Activated CD4-positive, alpha-beta T cell treated with anti-CD3 and anti-CD28 coated beads, Interleukin-2, Interleukin-6, amounts not matched to agents 100 ng/mL and 50 ng/mL, durations not matched to agents 16 hours and 8 hours (primary cell): ENCODE measurements at regions not wholly inside any gene's neighbourhood (a gene's known extent, or its start where the extent isn't known, plus 50 kb on each side); places are given as distances from the start of the nearest gene placed in this dataset.
A peak's percentile ranks its signal among the peaks of the same experiment; 100 is the strongest.
"Not testable (repeated sequence)": the region's sequence is repeated elsewhere in the genome, so short reads cannot be mapped to it uniquely, and the experiment has no call there.

Source experiments
- DNase-seq: peaks from one replicate; pipeline ENCODE4 v3.0.0-alpha.2; 2020

DNA sequence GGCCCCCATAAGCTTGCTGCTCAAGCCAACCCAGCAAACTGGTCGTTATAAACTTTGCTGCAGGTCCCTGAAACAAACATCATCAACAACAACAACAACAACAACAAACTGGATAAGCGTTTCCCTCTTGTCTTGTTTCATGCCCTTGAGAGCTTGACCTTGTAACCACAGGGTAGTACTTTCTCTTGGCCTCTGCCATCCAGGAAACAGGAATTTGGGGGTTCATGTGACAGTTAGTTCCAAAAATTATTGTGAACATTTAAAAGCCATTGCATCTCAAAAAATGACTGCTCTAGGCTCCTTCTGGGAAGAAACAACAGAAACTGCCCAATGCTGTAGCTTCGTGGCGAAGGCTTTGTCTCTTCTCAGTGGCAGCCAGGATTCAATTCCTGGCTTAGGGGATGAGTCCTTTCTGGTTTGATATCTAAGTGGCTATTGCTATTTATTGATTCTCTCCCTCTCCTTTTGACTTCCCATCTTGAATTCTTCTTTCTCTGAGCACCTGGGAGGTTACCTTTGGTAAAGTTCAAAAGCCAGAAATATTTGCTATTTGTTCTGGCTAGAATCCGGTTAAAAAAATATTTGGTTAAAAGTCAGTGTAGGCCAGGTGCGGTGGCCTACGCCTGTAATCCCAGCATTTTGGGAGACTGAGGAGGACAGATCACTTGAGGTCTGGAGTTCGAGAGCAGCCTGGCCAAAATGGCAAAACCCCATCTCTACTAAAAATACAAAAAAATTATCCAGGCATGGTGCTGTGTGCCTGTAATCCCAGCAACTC lies 52.0 kb upstream of the CPM start:
- DNase-seq, result no peak

DNA sequence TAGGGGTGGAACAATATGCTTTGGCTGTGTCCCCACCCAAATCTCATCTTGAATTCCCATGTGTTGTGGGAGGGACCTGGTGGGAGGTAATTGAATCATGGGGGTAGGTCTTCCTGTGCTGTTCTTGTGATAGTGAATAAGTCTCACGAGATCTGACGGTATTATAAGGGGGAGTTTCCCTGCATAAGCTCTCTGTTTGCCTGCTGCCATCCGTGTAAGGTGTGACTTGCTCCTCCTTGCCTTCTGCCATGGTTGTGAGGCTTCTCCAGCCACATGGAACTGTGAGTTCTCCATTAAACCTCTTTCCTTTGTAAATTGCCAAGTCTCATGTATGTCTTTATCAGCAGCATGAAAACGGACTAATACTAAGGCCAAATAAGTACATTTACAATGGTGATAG lies 64.6 kb upstream of the CPM start:
- DNase-seq, result not testable (repeated sequence)

DNA sequence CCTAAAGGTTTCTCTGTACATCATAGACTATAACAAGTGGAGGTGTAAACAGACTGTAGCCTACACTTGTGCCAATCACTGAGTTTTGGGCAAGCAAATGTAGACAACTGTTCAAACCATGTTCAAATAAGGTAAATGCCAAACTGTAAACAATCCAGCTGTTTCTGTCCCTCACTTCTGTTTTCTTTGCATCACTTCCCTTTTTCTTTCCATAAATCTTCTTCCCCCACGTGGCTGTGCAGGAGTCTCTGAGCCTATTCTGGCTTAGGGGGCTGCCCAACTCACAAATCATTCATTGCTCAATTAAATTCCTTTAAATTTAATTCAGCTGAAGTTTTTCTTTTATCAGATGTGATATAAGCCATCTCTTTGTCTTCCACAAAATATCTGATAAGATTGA lies 65.1 kb upstream of the CPM start:
- DNase-seq, result no peak

DNA sequence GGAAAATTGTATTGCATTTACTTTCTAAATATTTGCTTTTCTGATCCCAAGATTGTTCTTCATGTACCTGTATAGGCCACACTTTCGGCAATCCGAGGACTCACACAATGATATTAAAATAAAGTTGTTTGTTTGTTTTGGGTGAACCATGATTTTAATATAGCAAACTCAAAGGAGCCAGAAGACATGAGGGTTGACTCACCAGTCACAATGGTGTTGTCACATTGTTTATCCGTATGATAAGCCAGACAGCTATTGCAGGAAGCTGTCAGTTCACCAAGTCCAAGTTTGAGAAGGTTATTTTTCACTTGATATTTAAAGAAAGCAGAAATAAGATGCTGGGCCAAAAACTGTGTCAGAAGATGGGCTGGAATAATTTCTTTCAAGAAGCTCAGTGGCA lies 67.1 kb upstream of the CPM start:
- DNase-seq, result no peak

DNA sequence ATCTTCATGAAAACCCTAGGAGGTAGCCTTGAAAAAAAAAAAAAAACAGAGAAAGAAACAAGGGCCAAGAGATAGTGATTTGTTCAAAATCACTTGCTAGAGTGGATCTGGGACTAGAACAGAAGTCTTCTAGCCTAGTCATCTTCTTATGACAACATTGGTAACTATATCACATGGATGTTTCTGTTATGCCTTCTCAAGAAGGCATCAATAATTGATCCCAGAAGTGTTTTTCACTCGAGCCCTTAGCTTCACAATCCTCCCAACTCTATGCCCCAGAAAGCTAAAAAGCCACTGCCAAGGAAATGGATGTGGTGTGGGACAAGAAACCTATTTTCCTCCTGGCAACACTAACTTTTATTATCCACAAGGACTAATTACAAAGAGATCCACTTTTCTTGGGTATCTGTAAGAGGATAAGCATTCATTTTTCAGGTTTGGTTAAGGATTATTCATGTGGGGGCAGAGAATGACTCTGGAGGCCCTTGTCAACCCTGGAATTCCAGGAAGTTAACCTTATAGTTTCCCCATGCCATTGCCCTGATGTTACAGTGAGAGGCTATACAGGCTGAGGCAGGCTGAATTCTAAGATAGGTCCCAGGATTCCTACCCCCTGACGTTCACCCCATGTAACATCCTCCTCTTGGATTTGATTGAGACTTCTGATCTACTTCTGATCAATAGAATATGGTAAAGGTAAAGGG lies 67.7 kb upstream of the CPM start:
- no peak for DNase-seq

DNA sequence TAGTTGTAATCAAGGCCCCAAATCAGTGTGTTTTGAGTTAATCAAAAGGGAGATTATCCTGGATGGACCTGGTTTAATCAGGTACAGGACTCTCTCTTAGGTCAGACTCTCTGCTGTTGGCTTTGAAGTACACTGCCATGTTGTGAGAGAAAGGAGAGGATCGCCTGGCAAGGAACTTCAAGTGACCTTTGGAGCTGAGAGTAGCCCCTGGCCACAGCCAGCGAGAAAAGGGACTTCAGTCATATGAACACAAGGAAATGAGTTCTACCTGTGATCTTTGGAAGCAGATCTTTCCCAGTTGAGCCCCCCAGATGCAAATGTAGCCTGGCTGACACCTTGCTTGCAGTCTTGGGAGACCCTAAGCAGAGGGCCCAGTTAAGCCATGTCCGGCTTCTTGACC lies 68.3 kb upstream of the CPM start:
- DNase-seq, result no peak

DNA sequence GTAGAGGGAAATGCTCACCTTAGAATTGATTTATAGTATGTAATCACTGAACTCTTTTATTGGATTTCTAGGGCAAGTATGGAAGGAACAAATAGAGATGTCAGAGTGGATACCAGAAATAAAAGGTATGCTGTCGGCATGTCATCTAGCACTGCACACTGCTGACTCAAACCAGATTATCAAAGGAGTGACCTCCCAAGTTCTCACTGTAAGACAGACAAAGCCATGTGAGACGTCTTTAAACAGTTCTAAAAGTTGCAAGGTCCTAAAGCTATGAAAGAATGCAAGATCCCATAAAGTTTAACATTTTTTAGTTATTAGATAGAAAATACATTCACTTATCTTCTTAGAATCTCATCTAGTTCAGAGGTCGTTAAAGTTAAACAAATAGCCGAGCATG lies 70.0 kb upstream of the CPM start:
- DNase-seq, result no peak

DNA sequence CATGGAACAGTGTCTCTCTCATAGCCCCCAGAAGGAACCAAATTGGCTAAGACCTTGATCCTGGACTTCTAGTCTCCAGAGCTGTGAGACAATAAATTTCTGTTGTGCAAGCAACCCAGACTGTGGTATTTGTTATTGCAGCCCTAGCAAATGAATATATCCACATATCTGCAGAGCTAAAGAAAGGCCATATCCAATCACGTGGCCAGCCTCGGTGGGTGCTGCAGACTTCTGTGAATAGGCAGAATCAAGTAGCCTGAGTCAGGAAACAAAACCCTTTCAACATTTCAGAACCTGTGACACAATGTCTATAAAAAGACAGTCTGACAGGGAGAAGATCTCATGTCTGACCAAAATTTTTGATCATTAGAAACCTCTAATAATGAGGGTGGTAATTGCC lies 71.0 kb upstream of the CPM start:
- no peak for DNase-seq

DNA sequence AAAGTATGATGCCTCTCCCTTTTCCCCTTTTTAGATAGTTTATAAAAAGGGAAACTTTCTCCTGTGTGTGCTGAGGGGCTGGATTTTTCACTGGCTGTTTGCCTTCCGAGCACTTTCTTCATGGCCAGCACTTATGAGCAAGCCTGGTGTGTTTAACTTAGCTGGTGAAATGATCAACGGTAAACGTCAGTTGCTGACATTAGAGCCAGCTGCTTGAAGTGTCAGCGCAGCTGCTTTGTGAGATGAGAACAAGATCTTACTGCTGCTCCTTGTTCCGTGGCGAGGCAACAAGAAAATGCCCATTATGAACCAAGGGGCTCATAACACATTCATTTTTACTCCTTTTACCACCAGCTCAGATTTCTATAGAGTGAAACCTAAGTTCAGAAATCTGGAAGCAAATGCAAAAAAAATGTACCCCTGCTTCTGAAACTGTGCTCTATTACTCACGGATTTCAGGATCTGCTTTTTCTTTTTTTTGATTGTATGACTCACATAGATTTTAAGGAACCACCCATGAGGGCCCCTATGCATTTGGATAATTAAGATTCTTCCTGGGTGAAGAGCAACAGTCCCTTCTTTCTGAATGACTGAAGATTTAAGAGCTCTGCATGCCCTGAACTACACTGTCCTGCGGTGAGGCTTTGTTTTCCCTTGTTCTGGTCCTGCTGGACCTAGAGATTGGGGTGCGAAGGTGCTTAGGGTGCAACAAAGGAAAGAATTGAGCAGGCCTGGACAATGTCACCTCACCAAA lies 74.3 kb upstream of the CPM start:
- peak; percentile 6 for DNase-seq

DNA sequence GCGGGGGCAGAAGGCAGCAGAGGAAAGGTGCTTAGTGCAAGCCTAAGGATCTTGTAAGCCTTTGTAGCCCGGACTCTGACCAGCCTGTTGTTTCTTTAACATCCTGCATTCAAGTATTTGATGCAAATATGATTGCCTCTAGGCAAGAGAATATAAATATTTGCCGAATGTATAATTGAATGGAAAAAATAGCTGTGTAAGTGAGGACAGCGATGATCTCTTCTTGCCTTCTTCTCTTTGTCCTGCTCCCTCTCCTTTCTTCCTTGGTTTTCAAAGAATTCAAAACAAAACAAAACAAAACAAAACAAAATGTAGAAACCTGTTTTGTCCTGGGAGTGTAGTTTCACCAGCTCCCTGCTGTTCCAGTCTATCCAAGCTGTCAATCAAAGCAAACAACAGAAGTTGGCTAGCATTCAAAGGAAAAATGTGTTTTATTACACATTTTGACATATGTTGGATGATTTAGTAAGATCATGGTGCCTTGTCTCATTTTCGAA lies 74.9 kb upstream of the CPM start:
- no peak for DNase-seq

DNA sequence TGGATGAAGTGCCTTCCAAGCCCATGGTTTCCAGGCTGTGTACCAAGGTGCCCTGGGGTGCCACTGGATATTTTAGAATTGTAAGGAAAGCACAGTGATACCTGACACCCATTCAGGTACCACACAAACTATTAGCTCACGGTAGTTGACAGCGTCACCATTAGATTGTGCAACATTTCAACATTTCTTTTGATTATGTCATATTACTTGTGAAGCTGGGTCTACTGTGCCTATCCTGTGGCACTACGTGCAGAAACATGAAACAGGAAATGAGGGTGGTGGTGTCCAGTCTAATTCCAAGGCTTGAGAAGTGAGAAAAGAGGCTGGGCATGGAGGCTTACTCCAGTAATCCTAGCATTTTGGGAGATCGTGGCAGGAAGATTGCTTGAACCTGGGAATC lies 75.5 kb upstream of the CPM start:
- DNase-seq, result no peak

DNA sequence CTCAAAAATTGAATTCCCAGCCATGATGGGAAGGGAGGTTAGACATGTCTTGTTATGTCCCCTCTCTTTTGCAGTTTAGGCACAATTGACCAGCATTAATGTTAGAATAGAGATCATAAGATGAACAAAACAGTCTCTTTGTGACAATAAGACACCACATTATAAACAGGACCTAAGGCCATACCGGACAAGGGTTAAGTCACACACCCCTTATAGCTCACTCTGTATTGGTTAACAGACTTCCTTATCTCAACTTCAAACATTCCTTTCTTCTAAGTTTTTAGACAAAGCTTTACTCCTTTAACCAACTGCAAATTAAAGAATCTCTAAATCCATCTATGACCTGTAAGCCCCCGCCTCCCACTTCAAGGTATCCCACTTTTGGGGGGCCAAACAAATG lies 81.1 kb upstream of the CPM start:
- no peak for DNase-seq

DNA sequence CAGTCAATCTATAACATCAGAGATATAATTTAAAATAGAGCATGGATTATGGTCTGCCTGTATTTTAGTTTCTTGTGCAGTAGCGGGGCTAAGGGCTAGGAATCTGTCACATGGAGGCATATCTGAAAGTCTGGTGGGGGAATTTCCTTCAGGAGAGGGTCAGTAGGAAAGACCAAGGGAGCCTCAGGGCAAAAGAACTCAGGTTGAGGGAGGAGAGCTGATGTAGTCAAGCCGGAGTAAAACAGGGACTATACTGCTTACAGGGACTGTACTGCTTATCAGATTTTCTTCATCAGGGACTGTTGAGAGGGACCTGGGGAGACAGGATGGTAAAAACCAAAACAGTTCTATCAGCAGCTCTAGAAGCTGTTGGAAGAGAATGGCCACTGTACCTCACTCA lies 82.0 kb upstream of the CPM start:
- no peak for DNase-seq

DNA sequence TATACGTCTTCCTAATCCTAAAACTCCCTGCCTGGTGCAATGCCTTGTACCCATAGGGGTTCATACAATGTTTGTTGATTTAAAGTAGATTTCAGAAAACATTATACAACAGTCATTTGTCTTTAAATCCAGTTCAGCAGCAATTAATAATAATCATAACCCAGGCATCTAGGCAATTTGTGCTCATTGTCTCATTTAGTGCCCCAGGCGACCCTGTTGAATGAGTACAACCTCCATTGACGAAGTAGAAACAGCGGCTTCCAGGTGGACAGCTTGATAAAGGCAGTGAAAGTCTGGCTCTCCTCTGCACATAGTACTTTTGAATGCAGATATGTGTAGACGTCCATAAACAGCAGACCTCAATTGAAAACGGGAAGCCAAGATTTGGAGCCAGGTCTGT lies 82.9 kb upstream of the CPM start:
- no peak for DNase-seq

DNA sequence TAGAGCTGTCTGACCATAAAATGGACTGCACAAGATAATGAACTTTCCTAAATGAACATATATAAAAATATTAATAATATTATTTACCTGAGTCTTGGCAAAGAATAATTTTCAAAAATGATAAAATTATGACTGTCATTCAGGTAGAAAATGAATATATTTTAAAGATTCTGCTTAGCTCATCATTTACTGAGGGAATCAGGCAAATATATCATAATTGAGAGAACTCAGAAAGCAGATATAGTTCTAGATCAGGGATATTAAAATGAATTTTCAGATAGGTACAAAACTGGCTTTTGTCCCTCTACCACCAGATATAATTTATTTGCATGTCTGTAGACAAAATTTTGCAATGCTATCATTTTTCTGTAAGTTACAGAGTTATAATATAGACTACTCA lies 86.1 kb upstream of the CPM start:
- no peak for DNase-seq

DNA sequence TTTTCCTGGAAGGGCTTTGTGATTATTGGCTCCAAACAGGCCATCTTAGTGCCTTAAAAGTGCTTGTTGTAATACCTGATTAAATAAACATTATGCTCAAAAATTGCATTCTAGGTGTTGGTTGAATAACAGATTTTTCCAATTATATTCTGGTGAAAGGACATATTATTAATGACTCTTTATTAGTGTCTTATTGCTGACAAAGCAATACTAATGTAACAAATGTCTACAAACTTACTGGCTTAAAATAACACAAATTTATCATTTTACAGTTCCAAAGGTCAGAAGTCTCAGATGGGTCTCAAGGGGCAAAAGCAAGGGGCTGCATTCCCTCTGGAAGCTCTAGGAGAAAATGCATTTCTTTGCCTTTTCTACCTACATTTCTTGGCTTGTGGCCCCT lies 86.9 kb upstream of the CPM start:
- DNase-seq, result no peak

DNA sequence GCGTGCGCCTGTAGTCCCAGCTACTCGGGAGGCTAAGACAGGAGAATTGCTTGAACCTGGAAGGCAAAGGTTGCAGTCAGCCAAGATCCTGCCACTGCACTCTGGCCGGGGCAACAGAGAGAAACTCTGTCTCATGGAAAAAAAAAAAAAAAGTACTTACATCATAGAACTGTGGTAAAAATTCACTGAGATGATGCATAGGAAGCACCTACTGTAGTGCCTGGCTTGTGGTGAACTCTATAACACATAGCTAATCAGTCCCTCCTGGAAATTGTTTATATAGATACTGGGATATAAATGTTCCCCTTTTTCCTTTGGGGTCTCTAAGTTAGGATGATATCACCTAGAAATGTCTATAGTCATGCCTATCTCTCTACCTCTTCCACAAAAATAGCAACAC lies 89.7 kb upstream of the CPM start:
- no peak for DNase-seq

DNA sequence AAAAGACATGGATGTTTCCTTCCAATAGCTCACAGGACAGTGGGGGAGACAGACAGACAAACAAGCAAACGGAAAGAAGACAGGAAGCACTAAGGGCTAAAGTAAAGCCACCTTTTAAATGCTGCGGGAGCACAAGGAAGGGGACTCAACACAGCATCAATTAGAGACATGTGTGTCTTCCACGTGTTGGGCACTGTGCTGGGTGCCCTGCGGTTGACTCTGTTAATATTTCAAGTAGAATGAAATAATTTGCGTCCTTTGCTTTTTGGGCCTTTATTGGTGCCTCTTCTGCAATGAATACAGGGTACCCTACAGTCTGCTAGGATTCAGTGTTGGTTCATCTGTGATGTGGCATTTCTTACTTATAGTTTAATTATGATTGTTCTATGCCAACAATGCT lies 90.9 kb upstream of the CPM start:
- no peak for DNase-seq

DNA sequence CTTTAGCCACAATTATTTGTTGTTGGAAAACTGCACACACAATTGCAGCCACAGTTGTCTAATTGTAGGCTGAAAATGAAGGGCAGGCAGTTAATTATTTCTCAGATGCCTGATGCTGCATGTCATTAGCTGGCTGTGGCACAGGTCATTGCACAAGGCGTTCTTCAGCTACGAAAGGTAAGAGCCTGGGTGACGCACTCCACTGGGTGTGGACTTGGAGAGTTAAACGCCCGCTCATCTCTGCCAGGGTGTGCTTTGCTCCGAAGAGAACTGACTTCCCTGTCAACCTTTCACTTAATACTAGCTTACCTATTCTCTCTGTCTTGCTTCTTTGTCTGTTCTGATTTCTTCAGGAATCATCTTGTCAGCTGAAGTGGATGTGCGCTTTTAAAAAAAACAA lies 91.4 kb upstream of the CPM start:
- no peak for DNase-seq

DNA sequence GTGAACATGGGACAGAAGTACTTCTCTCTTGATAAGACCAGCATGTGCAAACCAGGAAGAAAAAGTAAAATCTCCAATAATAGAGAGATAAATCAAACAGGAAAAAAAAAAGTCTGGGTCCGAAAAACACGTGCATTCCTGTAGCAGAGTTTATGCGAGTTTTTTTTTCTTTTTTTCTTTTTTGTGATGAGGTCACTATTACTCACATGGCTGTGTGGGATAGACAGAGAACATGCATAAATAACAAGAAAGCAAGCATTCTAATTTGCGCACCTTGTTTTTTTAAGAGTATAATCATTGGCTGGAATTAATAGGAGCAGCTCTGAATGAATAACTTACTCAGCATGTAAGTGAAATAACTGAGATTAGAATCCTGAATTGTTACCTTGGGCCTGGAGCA lies 91.9 kb upstream of the CPM start:
- no peak for DNase-seq

DNA sequence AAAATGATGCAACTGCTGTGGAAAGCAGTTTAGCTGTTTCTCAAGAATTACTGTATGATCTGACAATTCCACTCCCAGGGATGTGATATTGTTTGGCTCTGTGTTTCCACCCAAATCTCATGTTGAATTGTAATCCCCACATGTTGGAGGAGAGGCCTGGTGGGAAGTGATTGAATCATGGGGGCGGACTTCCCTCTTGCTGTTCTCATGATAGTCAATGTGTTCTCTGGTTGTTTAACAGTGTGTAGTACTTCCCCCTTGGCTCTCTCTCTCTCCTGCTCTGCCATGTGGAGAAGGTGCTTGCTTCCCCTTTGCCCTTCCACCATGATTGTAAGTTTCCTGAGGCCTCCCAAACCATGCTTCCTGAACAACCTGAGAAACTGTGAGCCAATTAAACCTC lies 93.4 kb upstream of the CPM start:
- no peak for DNase-seq

DNA sequence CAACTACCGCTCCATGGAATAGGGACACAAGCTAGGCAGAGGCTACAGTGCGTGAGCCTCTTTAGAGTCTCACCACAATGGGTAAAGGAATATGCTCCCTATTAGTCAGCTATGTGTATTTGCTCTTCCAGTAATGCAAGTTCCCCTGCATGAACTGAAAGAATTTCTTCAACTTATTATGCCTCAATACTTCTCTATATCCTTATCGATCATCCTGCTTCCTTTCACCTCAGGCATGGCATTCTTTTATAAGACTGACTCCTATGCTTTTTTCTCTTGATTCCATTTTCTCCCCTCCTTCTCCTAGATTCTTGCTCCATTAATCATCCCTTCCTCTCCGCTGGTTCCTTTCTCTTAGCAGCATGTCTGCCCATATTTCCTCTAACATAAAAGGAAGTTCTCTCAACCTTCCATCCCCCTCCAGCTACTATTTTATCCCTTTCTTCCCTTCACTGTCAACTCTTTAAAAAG lies 94.5 kb upstream of the CPM start:
- no peak for DNase-seq

DNA sequence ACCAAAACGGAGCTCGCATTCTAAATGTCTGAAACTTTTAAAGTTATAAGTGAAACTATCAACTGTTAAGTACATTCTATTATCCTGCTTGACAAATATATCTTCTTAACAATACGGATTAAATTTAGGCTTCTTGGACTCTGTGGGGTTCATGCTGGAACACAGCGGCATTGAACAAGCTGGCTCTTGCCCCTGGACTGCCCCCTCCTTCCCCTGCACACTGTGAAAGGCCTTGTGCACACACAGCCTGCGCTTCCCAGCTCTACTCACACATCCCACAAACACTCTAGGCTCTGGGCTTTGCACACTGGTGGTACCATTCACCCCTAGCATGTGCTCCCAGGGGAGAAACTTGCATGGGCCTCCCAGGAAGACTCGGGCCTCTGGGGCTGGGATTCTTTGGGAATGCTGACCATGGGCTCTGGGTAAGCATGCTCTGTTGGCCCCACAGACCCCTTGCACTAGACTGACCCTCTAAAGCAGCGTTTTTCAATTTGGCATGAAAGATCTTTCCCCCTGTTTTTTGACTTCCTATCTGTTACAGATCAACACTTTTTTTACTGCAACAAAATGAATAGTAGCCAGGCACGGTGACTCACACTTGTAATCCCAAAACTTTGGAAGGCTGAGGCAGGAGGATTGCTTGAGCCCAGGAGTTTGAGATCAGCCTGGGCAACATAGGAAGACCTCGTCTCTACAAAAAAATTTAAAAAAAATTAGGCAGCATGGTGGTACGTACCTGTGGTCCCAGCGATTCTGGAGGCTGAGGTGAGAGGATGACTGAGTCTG lies 96.2 kb upstream of the CPM start:
- no peak for DNase-seq
